ENCODE measurements at regions not wholly inside any gene's neighbourhood (a gene's known extent, or its start where the extent isn't known, plus 50 kb on each side); places are given as distances from the start of the nearest gene placed in this dataset.

GRCh38 chr4:111635646-111636045 is 509.6 kb upstream of the FAM241A start (continued):
- TF ChIP-seq MAX (IDR thresholded peaks at IDR 0.05): no peak
- TF ChIP-seq HDAC2 (IDR thresholded peaks at IDR 0.05; ENCODE audit: borderline replicate concordance in 1 of 2, low read depth in 2 of 2, low read length in 2 of 2): no peak
- no peak for TF ChIP-seq RXRA (IDR thresholded peaks at IDR 0.05; ENCODE audit: insufficient read depth, low read depth, low read length)
- TF ChIP-seq EGR1 (IDR thresholded peaks at IDR 0.05; ENCODE audit: borderline replicate concordance, low read depth, low read length): no peak
- TF ChIP-seq NANOG (IDR thresholded peaks at IDR 0.05; ENCODE audit: insufficient read depth, low read depth, low read length, poor library complexity, severe bottlenecking): no peak
- no peak for TF ChIP-seq NRF1 (IDR thresholded peaks at IDR 0.05; ENCODE audit: low read depth, low read length)
- TF ChIP-seq ATF2 (IDR thresholded peaks at IDR 0.05; ENCODE audit: low read length): no peak
